Neuron (in vitro differentiated cells): ENCODE measurements at regions not wholly inside any gene's neighbourhood (a gene's known extent, or its start where the extent isn't known, plus 50 kb on each side); places are given as distances from the start of the nearest gene placed in this dataset.

Experiments
- H2AFZ ChIP-seq: one replicate; pipeline ENCODE4 v1.6.1; 2013; ENCODE audit warnings: low read depth, mild to moderate bottlenecking, inconsistent platforms, low read length, moderate library complexity
- H3K27me3 ChIP-seq: one replicate; pipeline ENCODE4 v1.6.1; 2013; ENCODE audit warnings: low read length; ENCODE audit not compliant: insufficient read depth
- H3K36me3 ChIP-seq: one replicate; pipeline ENCODE4 v1.6.1; 2013; ENCODE audit warnings: low read length; ENCODE audit not compliant: insufficient read depth
- H3K4me1 ChIP-seq: one replicate; pipeline ENCODE4 v1.6.1; 2013; ENCODE audit warnings: low read length; ENCODE audit not compliant: insufficient read depth
- H3K4me3 ChIP-seq: 2 replicates; pipeline ENCODE4 v1.5.1; 2013; ENCODE audit warnings: mild to moderate bottlenecking, low read length, moderate library complexity
- H3K9me3 ChIP-seq: one replicate; pipeline ENCODE4 v1.6.1; 2013; ENCODE audit warnings: low read length

GRCh38 chr9:13480693-13481092 lies 201.2 kb upstream of the MPDZ start:
- Histone ChIP-seq H3K9me3 (no peaks in the 10 kb centered on the region), H3K27me3 (no peaks in the 10 kb centered on the region), H3K4me3 (no peak overlapping the region), H2AFZ (no peak overlapping the region), H3K4me1 (no peaks in the 10 kb centered on the region), H3K36me3 (no peaks in the 10 kb centered on the region)

GRCh38 chr9:13479096-13479495 lies 199.6 kb upstream of the MPDZ start:
- H3K4me1 ChIP-seq, result no peaks in the 10 kb centered on the region
- H3K36me3 ChIP-seq, result no peaks in the 10 kb centered on the region
- H3K9me3 ChIP-seq, result no peaks in the 10 kb centered on the region
- no peak overlapping the region for H3K4me3 ChIP-seq
- no peaks in the 10 kb centered on the region for H3K27me3 ChIP-seq
- H2AFZ ChIP-seq, result no peak overlapping the region

GRCh38 chr9:13478639-13479038 lies 199.1 kb upstream of the MPDZ start:
- Histone ChIP-seq H3K4me3 (no peak overlapping the region), H3K4me1 (no peaks in the 10 kb centered on the region), H3K9me3 (no peaks in the 10 kb centered on the region), H3K36me3 (no peaks in the 10 kb centered on the region), H3K27me3 (no peaks in the 10 kb centered on the region), H2AFZ (no peak overlapping the region)

- Histone ChIP-seq H3K36me3 (no peaks in the 10 kb centered on the region), H2AFZ (no peak overlapping the region), H3K4me1 (no peaks in the 10 kb centered on the region), H3K9me3 (no peaks in the 10 kb centered on the region), H3K27me3 (no peaks in the 10 kb centered on the region), H3K4me3 (no peak overlapping the region)
Measured at GRCh38 chr9:13478160-13478559, 198.7 kb upstream of the MPDZ start.

GRCh38 chr9:13470836-13471235 lies 191.3 kb upstream of the MPDZ start:
- no peak overlapping the region for H2AFZ ChIP-seq

GRCh38 chr9:13467157-13467556 lies 187.7 kb upstream of the MPDZ start:
- no peak overlapping the region for H2AFZ ChIP-seq
- no peaks in the 10 kb centered on the region for H3K9me3 ChIP-seq
- no peaks in the 10 kb centered on the region for H3K4me1 ChIP-seq
- no peak overlapping the region for H3K4me3 ChIP-seq
- no peaks in the 10 kb centered on the region for H3K36me3 ChIP-seq
- no peaks in the 10 kb centered on the region for H3K27me3 ChIP-seq

More at GRCh38 chr9:13470836-13471235, 191.3 kb upstream of the MPDZ start:
- no peaks in the 10 kb centered on the region for H3K9me3 ChIP-seq
- H3K4me1 ChIP-seq, result no peaks in the 10 kb centered on the region
- no peaks in the 10 kb centered on the region for H3K27me3 ChIP-seq
- H3K36me3 ChIP-seq, result no peaks in the 10 kb centered on the region
- H3K4me3 ChIP-seq, result no peak overlapping the region

GRCh38 chr9:13461414-13461991 lies 182.0 kb upstream of the MPDZ start:
- Histone ChIP-seq H3K36me3 (no peaks in the 10 kb centered on the region), H3K27me3 (no peaks in the 10 kb centered on the region), H3K9me3 (no peaks in the 10 kb centered on the region), H3K4me3 (no peak overlapping the region), H2AFZ (no peak overlapping the region), H3K4me1 (no peaks in the 10 kb centered on the region)

- Histone ChIP-seq H2AFZ (no peak overlapping the region), H3K4me1 (no peaks in the 10 kb centered on the region), H3K9me3 (no peaks in the 10 kb centered on the region), H3K4me3 (no peak overlapping the region), H3K27me3 (no peaks in the 10 kb centered on the region), H3K36me3 (no peaks in the 10 kb centered on the region)
Measured at GRCh38 chr9:13459071-13459470, 179.6 kb upstream of the MPDZ start.

GRCh38 chr9:13457795-13458194 lies 178.3 kb upstream of the MPDZ start:
- Histone ChIP-seq H3K36me3 (no peaks in the 10 kb centered on the region), H3K9me3 (no peaks in the 10 kb centered on the region), H2AFZ (no peak overlapping the region), H3K4me3 (no peak overlapping the region), H3K27me3 (no peaks in the 10 kb centered on the region), H3K4me1 (no peaks in the 10 kb centered on the region)

GRCh38 chr9:13450723-13451122 lies 171.2 kb upstream of the MPDZ start:
- no peaks in the 10 kb centered on the region for H3K36me3 ChIP-seq
- H3K9me3 ChIP-seq, result no peaks in the 10 kb centered on the region
- peaks cover 4% of the 10 kb centered on the region for H3K4me1 ChIP-seq
- H3K27me3 ChIP-seq, result no peaks in the 10 kb centered on the region
- H2AFZ ChIP-seq, result no peak overlapping the region
- H3K4me3 ChIP-seq, result no peak overlapping the region

- no peaks in the 10 kb centered on the region for H3K9me3 ChIP-seq
- H2AFZ ChIP-seq, result no peak overlapping the region
- H3K27me3 ChIP-seq, result no peaks in the 10 kb centered on the region
- H3K4me1 ChIP-seq, result peaks cover 7% of the 10 kb centered on the region
- H3K36me3 ChIP-seq, result no peaks in the 10 kb centered on the region
- H3K4me3 ChIP-seq, result no peak overlapping the region
Measured at GRCh38 chr9:13448482-13448881, 169.0 kb upstream of the MPDZ start.

GRCh38 chr9:13447843-13448422 lies 168.4 kb upstream of the MPDZ start:
- H3K4me3 ChIP-seq, result no peak overlapping the region
- H3K36me3 ChIP-seq, result no peaks in the 10 kb centered on the region
- no peak overlapping the region for H2AFZ ChIP-seq

GRCh38 chr9:13446938-13447842 lies 167.7 kb upstream of the MPDZ start:
- no peaks in the 10 kb centered on the region for H3K36me3 ChIP-seq
- no peaks in the 10 kb centered on the region for H3K9me3 ChIP-seq
- no peaks in the 10 kb centered on the region for H3K27me3 ChIP-seq
- H3K4me1 ChIP-seq, result peaks cover 14% of the 10 kb centered on the region
- no peak overlapping the region for H3K4me3 ChIP-seq
- no peak overlapping the region for H2AFZ ChIP-seq

More at GRCh38 chr9:13447843-13448422, 168.4 kb upstream of the MPDZ start:
- H3K27me3 ChIP-seq, result no peaks in the 10 kb centered on the region
- H3K9me3 ChIP-seq, result no peaks in the 10 kb centered on the region
- peaks cover 12% of the 10 kb centered on the region for H3K4me1 ChIP-seq
